ENCODE measurements at regions not wholly inside any gene's neighbourhood (a gene's known extent, or its start where the extent isn't known, plus 50 kb on each side); places are given as distances from the start of the nearest gene placed in this dataset.
A peak's percentile ranks its signal among the peaks of the same experiment; 100 is the strongest.

DNA sequence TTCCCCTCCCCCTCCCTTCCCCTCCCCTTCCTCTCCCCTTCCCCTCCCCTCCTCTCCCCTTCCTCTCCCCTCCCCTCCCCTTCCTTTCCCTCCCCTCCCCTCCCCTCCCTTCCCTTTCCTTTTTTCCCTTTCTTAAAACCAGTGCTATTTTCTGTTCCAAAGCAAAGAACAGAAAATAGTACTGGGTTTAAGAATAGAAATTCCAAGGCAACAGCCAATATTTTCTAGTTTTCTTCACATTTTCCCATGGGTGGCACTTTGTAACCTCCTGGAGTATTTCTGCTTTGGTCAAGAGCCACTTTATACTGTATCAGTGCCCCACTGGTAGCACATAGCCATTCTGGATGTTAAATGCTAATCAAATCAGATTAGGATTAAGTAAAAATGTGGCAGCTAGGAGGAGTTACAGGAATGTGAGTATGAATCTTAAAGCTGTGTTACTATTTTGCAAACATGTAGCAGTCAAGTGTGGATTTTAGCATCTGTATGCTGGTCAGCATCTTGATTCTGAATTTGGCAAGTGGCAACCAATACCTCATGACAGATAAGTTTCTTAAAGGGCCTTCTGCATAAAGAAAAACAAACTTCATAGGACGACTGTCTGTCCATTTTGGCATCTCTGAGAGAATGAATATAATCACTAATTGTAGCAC, 126.4 kb downstream of the CEP57L1 start:
- intact Hi-C loops (cut with DNase I; ENCODE audit: low total_unique reads), result loop anchor here (10.0 kb wide), 1 partner anchor 63 kb away; no protein-coding TSS in a partner anchor
- Histone ChIP-seq H3K9me3 (no peaks in the 10 kb centered on the region), H3K4me3 (no peak overlapping the region), H3K4me1 (peaks cover 0 to 26% (median 18%) of the 10 kb centered on the region in 4 donors), H3K27ac (peak overlapping the region; percentile 35 to 51), H3K36me3 (no peaks in the 10 kb centered on the region), H3K27me3 (no peaks in the 10 kb centered on the region)
- peak in 1 of 2 experiments; percentile 27 for TF ChIP-seq CTCF (IDR thresholded peaks at IDR 0.05)
- DNase-seq, result no peak

All from tibial artery (tissue), 4 donors.